ENCODE measurements at regions not wholly inside any gene's neighbourhood (a gene's known extent, or its start where the extent isn't known, plus 50 kb on each side); places are given as distances from the start of the nearest gene placed in this dataset.
"Not testable (repeated sequence)": the region's sequence is repeated elsewhere in the genome, so short reads cannot be mapped to it uniquely, and the experiment has no call there.

- no peak for DNase-seq (ENCODE audit: low spot score)
Observed at GRCh38 chr6:94698773-94699172, 878.6 kb upstream of the MANEA start.

GRCh38 chr6:94687255-94687654 lies 890.1 kb upstream of the MANEA start:
- DNase-seq (ENCODE audit: low spot score), result not testable (repeated sequence)

GRCh38 chr6:94683409-94683808 lies 893.9 kb upstream of the MANEA start:
- no peak for DNase-seq (ENCODE audit: low spot score)

GRCh38 chr6:94680669-94681212 lies 896.6 kb upstream of the MANEA start:
- DNase-seq (ENCODE audit: low spot score), result no peak

GRCh38 chr6:94673251-94673650 lies 904.1 kb upstream of the MANEA start:
- DNase-seq (ENCODE audit: low spot score), result no peak

GRCh38 chr6:94670017-94670416 lies 907.3 kb upstream of the MANEA start:
- no peak for DNase-seq (ENCODE audit: low spot score)

GRCh38 chr6:94668876-94669275 lies 908.5 kb upstream of the MANEA start:
- no peak for DNase-seq (ENCODE audit: low spot score)

GRCh38 chr6:94658929-94659328 lies 918.4 kb upstream of the MANEA start:
- DNase-seq (ENCODE audit: low spot score), result no peak

GRCh38 chr6:94651239-94651638 lies 926.1 kb upstream of the MANEA start:
- no peak for DNase-seq (ENCODE audit: low spot score)

- DNase-seq (ENCODE audit: low spot score), result no peak
Observed at GRCh38 chr6:94645191-94645590, 932.1 kb upstream of the MANEA start.

GRCh38 chr6:94639564-94639963 lies 937.8 kb upstream of the MANEA start:
- DNase-seq (ENCODE audit: low spot score), result no peak

GRCh38 chr6:94636780-94637385 lies 940.5 kb upstream of the MANEA start:
- DNase-seq (ENCODE audit: low spot score), result no peak

- no peak for DNase-seq (ENCODE audit: low spot score)
Observed at GRCh38 chr6:94623586-94623985, 953.7 kb upstream of the MANEA start.

- DNase-seq (ENCODE audit: low spot score), result no peak
Observed at GRCh38 chr6:94622783-94623182, 954.6 kb upstream of the MANEA start.

- no peak for DNase-seq (ENCODE audit: low spot score)
Observed at GRCh38 chr6:94600636-94601035, 976.7 kb upstream of the MANEA start.

GRCh38 chr6:94597487-94597886 lies 979.8 kb upstream of the MANEA start:
- DNase-seq (ENCODE audit: low spot score), result no peak

GRCh38 chr6:94590416-94590815 lies 986.9 kb upstream of the MANEA start:
- DNase-seq (ENCODE audit: low spot score), result no peak

GRCh38 chr6:94588301-94588700 lies 989.0 kb upstream of the MANEA start:
- no peak for DNase-seq (ENCODE audit: low spot score)

- no peak for DNase-seq (ENCODE audit: low spot score)
Observed at GRCh38 chr6:94584211-94584610, 993.1 kb upstream of the MANEA start.

GRCh38 chr6:94570581-94570980 lies 1006.8 kb upstream of the MANEA start:
- no peak for DNase-seq (ENCODE audit: low spot score)

GRCh38 chr6:94562846-94563245 lies 1014.5 kb upstream of the MANEA start:
- DNase-seq (ENCODE audit: low spot score), result no peak

- no peak for DNase-seq (ENCODE audit: low spot score)
Observed at GRCh38 chr6:94559829-94560537, 1017.4 kb upstream of the MANEA start.

GRCh38 chr6:94557207-94557606 lies 1020.1 kb upstream of the MANEA start:
- DNase-seq (ENCODE audit: low spot score), result not testable (repeated sequence)

GRCh38 chr6:94548201-94548600 lies 1029.1 kb upstream of the MANEA start:
- DNase-seq (ENCODE audit: low spot score), result no peak
